Hepatocyte (in vitro differentiated cells): ENCODE measurements at regions not wholly inside any gene's neighbourhood (a gene's known extent, or its start where the extent isn't known, plus 50 kb on each side); places are given as distances from the start of the nearest gene placed in this dataset.

Source experiments
- EZH2 ChIP-seq: fragments of 200-600 bp; sonication (generic); IDR thresholded peaks from 2 replicates; pipeline ENCODE4 v1.6.1; 2016; ENCODE audit warnings: antibody characterized with exemption, mild to moderate bottlenecking, borderline replicate concordance
- TF ChIP-seq, protein P1 (sequence below): fragments of 200-600 bp; sonication (generic); IDR thresholded peaks from 2 replicates; pipeline ENCODE4 v1.5.1; 2016; ENCODE audit warnings: antibody characterized with exemption, mild to moderate bottlenecking; ENCODE audit not compliant: poor library complexity

DNA sequence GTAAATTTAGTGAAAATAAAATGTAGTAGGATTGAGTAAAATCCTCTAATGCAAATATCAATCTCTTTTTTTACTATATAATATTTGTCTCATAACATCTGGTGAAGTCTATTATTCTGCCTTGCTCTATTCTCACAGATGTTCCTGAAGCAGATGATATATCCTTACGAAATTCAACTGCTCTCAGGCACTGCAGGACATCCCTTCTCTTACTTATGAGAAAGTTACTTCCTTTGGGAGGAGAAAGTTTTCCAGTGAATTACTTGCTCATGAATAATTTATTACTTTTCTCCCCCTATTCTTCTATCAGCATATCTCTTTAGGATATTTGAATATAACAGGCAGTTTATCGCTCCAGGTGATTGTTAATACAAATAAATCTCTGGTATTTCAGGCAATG lies 75.6 kb upstream of the AGA start:
- TF ChIP-seq, protein P1, sequence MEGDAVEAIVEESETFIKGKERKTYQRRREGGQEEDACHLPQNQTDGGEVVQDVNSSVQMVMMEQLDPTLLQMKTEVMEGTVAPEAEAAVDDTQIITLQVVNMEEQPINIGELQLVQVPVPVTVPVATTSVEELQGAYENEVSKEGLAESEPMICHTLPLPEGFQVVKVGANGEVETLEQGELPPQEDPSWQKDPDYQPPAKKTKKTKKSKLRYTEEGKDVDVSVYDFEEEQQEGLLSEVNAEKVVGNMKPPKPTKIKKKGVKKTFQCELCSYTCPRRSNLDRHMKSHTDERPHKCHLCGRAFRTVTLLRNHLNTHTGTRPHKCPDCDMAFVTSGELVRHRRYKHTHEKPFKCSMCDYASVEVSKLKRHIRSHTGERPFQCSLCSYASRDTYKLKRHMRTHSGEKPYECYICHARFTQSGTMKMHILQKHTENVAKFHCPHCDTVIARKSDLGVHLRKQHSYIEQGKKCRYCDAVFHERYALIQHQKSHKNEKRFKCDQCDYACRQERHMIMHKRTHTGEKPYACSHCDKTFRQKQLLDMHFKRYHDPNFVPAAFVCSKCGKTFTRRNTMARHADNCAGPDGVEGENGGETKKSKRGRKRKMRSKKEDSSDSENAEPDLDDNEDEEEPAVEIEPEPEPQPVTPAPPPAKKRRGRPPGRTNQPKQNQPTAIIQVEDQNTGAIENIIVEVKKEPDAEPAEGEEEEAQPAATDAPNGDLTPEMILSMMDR, result no peak
- TF ChIP-seq EZH2, result no peak
